Keratinocyte (primary cell): ENCODE measurements at regions not wholly inside any gene's neighbourhood (a gene's known extent, or its start where the extent isn't known, plus 50 kb on each side); places are given as distances from the start of the nearest gene placed in this dataset.

ENCODE experiments used
- CTCF ChIP-seq, 3 experiments: IDR thresholded peaks in 1 of 3; conservative IDR thresholded peaks in 1 of 3; optimal IDR thresholded peaks in 1 of 3; 2 replicates in 2 of 3; 3 replicates in 1 of 3; pipeline versions ENCODE3 to v1.5.1; 2011; ENCODE audit warnings: low read length in 3 of 3, mild to moderate bottlenecking in 3 of 3, moderate library complexity in 2 of 3, control low read depth in 1 of 3, inconsistent platforms in 1 of 3; ENCODE audit not compliant: insufficient read depth in 2 of 3; ENCODE audit errors: extremely low read depth in 1 of 3
- EZH2 ChIP-seq: IDR thresholded peaks from one replicate; pipeline ENCODE4 v1.6.1; 2012; ENCODE audit warnings: inconsistent platforms, mild to moderate bottlenecking, low read length, moderate library complexity

GRCh38 chr14:88955455-88955854 lies 131.0 kb downstream of the TTC8 start:
- TF ChIP-seq CTCF (optimal IDR thresholded peaks at IDR 0.05 in 1 of 3, IDR thresholded peaks at IDR 0.05 in 1 of 3, conservative IDR thresholded peaks at IDR 0.05 in 1 of 3; ENCODE audit: extremely low read depth in 1 of 3, insufficient read depth in 2 of 3, low read length in 3 of 3): no peak
- no peak for TF ChIP-seq EZH2
